ENCODE measurements at regions not wholly inside any gene's neighbourhood (a gene's known extent, or its start where the extent isn't known, plus 50 kb on each side); places are given as distances from the start of the nearest gene placed in this dataset.

- TF ChIP-seq CTCF (IDR thresholded peaks at IDR 0.05), result no peak
- no peak for TF ChIP-seq POLR2A (IDR thresholded peaks at IDR 0.05)
Measured at GRCh38 chr20:12504779-12505178, 504.0 kb upstream of the SPTLC3 start.

Data from body of pancreas (tissue), 4 donors.